SK-N-SH (cell line): ENCODE measurements at regions not wholly inside any gene's neighbourhood (a gene's known extent, or its start where the extent isn't known, plus 50 kb on each side); places are given as distances from the start of the nearest gene placed in this dataset.

Experiments used
- CTCF ChIP-seq: fragments of 200-600 bp; sonication (generic); IDR thresholded peaks from 2 replicates; pipeline ENCODE4 v1.6.1; 2017; ENCODE audit warnings: antibody characterized with exemption, mild to moderate bottlenecking, moderate library complexity
- EP300 ChIP-seq, 2 experiments: IDR thresholded peaks; 2 replicates each; pipeline versions ENCODE4 v1.4.0 to v1.6.1; 2012; ENCODE audit warnings: borderline replicate concordance in 1 of 2, low read depth in 1 of 2, low read length in 1 of 2
- GABPA ChIP-seq: IDR thresholded peaks from 2 replicates; pipeline ENCODE4 v1.4.0; 2012; ENCODE audit warnings: low read depth, mild to moderate bottlenecking
- POLR2AphosphoS5 ChIP-seq: IDR thresholded peaks from 2 replicates; pipeline ENCODE4 v1.6.1; 2012; ENCODE audit warnings: low read depth, low read length

GRCh38 chr2:83757329-83757728, 701.8 kb downstream of the SUCLG1 start:
- TF ChIP-seq CTCF (no peak), POLR2AphosphoS5 (no peak), GABPA (no peak), EP300 (IDR thresholded peaks at IDR 0.05; ENCODE audit: borderline replicate concordance in 1 of 2, low read depth in 1 of 2, low read length in 1 of 2) (no peak)
